ENCODE measurements at regions not wholly inside any gene's neighbourhood (a gene's known extent, or its start where the extent isn't known, plus 50 kb on each side); places are given as distances from the start of the nearest gene placed in this dataset.

GRCh38 chr12:111031916-111032590 is 111.7 kb upstream of the MYL2 start:
- DNase-seq (ENCODE audit: low spot score) (no peak), ATAC-seq (ENCODE audit: insufficient number of reproducible peaks, low FRiP score, low read depth) (no peak)
- Histone ChIP-seq H3K36me3 (no peaks in the 10 kb centered on the region), H3K9me3 (no peaks in the 10 kb centered on the region), H3K27me3 (replicated peaks; ENCODE audit: insufficient read depth) (peaks cover 7% of the 10 kb centered on the region), H3K4me1 (ENCODE audit: control insufficient read depth in 1 of 2, low read depth in 2 of 2) (peaks cover 4 to 12% of the 10 kb centered on the region in 2 donors), H3K27ac (no peak overlapping the region), H3K4me3 (no peak overlapping the region)
- TF ChIP-seq CTCF (IDR thresholded peaks at IDR 0.05): no peak

- no peak overlapping the region for H3K4me3 ChIP-seq
- no peaks in the 10 kb centered on the region for H3K36me3 ChIP-seq
- no peak for DNase-seq (ENCODE audit: low spot score)
- TF ChIP-seq CTCF (IDR thresholded peaks at IDR 0.05): no peak
- H3K27me3 ChIP-seq (replicated peaks; ENCODE audit: insufficient read depth): peaks cover 2% of the 10 kb centered on the region
- no peaks in the 10 kb centered on the region for H3K9me3 ChIP-seq
- H3K27ac ChIP-seq: no peak overlapping the region
- peaks cover 4 to 9% of the 10 kb centered on the region in 2 donors for H3K4me1 ChIP-seq (ENCODE audit: control insufficient read depth in 1 of 2, low read depth in 2 of 2)
- ATAC-seq (ENCODE audit: insufficient number of reproducible peaks, low FRiP score, low read depth): no peak
Observed at GRCh38 chr12:111030800-111031199, 110.4 kb upstream of the MYL2 start.

- no peak for TF ChIP-seq CTCF (IDR thresholded peaks at IDR 0.05)
- H3K27ac ChIP-seq: no peak overlapping the region
- DNase-seq (ENCODE audit: low spot score) (no peak), ATAC-seq (ENCODE audit: insufficient number of reproducible peaks, low FRiP score, low read depth) (no peak)
- no peaks in the 10 kb centered on the region for H3K9me3 ChIP-seq
- H3K4me1 ChIP-seq (ENCODE audit: control insufficient read depth in 1 of 2, low read depth in 2 of 2): peaks cover 0 to 4% of the 10 kb centered on the region in 2 donors
- H3K27me3 ChIP-seq (replicated peaks; ENCODE audit: insufficient read depth): no peaks in the 10 kb centered on the region
- H3K4me3 ChIP-seq: no peak overlapping the region
- no peaks in the 10 kb centered on the region for H3K36me3 ChIP-seq
Observed at GRCh38 chr12:111029732-111030131, 109.4 kb upstream of the MYL2 start.

- no peaks in the 10 kb centered on the region for H3K27me3 ChIP-seq (replicated peaks; ENCODE audit: insufficient read depth)
- DNase-seq (ENCODE audit: low spot score) (no peak), ATAC-seq (ENCODE audit: insufficient number of reproducible peaks, low FRiP score, low read depth) (no peak)
- H3K27ac ChIP-seq: no peak overlapping the region
- no peak for TF ChIP-seq CTCF (IDR thresholded peaks at IDR 0.05)
- H3K4me3 ChIP-seq: no peak overlapping the region
- H3K9me3 ChIP-seq: no peaks in the 10 kb centered on the region
- H3K36me3 ChIP-seq: no peaks in the 10 kb centered on the region
- H3K4me1 ChIP-seq (ENCODE audit: control insufficient read depth in 1 of 2, low read depth in 2 of 2): peaks cover 0 to 4% of the 10 kb centered on the region in 2 donors
Observed at GRCh38 chr12:111029305-111029704, 108.9 kb upstream of the MYL2 start.

- Histone ChIP-seq H3K4me3 (no peak overlapping the region), H3K27ac (no peak overlapping the region), H3K4me1 (ENCODE audit: control insufficient read depth in 1 of 2, low read depth in 2 of 2) (peaks cover 0 to 4% of the 10 kb centered on the region in 2 donors), H3K27me3 (replicated peaks; ENCODE audit: insufficient read depth) (no peaks in the 10 kb centered on the region), H3K9me3 (no peaks in the 10 kb centered on the region), H3K36me3 (no peaks in the 10 kb centered on the region)
- DNase-seq (ENCODE audit: low spot score) (no peak), ATAC-seq (ENCODE audit: insufficient number of reproducible peaks, low FRiP score, low read depth) (no peak)
- no peak for TF ChIP-seq CTCF (IDR thresholded peaks at IDR 0.05)
Observed at GRCh38 chr12:111028830-111029229, 108.5 kb upstream of the MYL2 start.

Data from thoracic aorta (tissue), 2 donors.